ENCODE measurements at regions not wholly inside any gene's neighbourhood (a gene's known extent, or its start where the extent isn't known, plus 50 kb on each side); places are given as distances from the start of the nearest gene placed in this dataset.
A peak's percentile ranks its signal among the peaks of the same experiment; 100 is the strongest.

GRCh38 chr6:45722876-45723275, 292.8 kb downstream of the CLIC5 start:
- ATAC-seq (ENCODE audit: insufficient read depth, low read depth) (no peak), DNase-seq (no peak)
- TF ChIP-seq EZH2 (IDR thresholded peaks at IDR 0.05; ENCODE audit: borderline replicate concordance, low read depth, low read length, severe bottlenecking), result no peak
- TF ChIP-seq CTCF (IDR thresholded peaks at IDR 0.05; ENCODE audit: borderline replicate concordance, extremely low read depth, low read length, poor library complexity, severe bottlenecking), result no peak
- Histone ChIP-seq H3K27ac (ENCODE audit: low read length) (no peak overlapping the region), H3K36me3 (ENCODE audit: insufficient read depth, low read length) (no peaks in the 10 kb centered on the region), H2AFZ (ENCODE audit: low read depth, low read length) (no peak overlapping the region), H3K79me2 (ENCODE audit: insufficient read depth, low read length) (no peaks in the 10 kb centered on the region), H3K27me3 (ENCODE audit: insufficient read depth, low read length, poor library complexity) (no peaks in the 10 kb centered on the region), H3K4me2 (ENCODE audit: insufficient read depth, low read length) (no peak overlapping the region), H3K4me1 (ENCODE audit: insufficient read depth, low read length) (no peaks in the 10 kb centered on the region), H3K4me3 (ENCODE audit: low read depth in 1 of 2, low read length in 2 of 2) (no peak overlapping the region), H3K9ac (ENCODE audit: low read depth, low read length) (no peak overlapping the region), H3K9me3 (ENCODE audit: insufficient read depth, low read length, severe bottlenecking) (peaks cover 6% of the 10 kb centered on the region), H4K20me1 (ENCODE audit: insufficient read depth, low read length) (no peaks in the 10 kb centered on the region)

- Histone ChIP-seq H2AFZ (ENCODE audit: low read depth, low read length) (no peak overlapping the region), H3K36me3 (ENCODE audit: insufficient read depth, low read length) (no peaks in the 10 kb centered on the region), H3K27ac (ENCODE audit: low read length) (no peak overlapping the region), H3K4me3 (ENCODE audit: low read depth in 1 of 2, low read length in 2 of 2) (no peak overlapping the region), H4K20me1 (ENCODE audit: insufficient read depth, low read length) (no peaks in the 10 kb centered on the region), H3K9me3 (ENCODE audit: insufficient read depth, low read length, severe bottlenecking) (peaks cover 6% of the 10 kb centered on the region), H3K4me2 (ENCODE audit: insufficient read depth, low read length) (no peak overlapping the region), H3K4me1 (ENCODE audit: insufficient read depth, low read length) (no peaks in the 10 kb centered on the region), H3K27me3 (ENCODE audit: insufficient read depth, low read length, poor library complexity) (no peaks in the 10 kb centered on the region), H3K9ac (ENCODE audit: low read depth, low read length) (no peak overlapping the region), H3K79me2 (ENCODE audit: insufficient read depth, low read length) (no peaks in the 10 kb centered on the region)
- DNase-seq, result no peak
- no peak for TF ChIP-seq EZH2 (IDR thresholded peaks at IDR 0.05; ENCODE audit: borderline replicate concordance, low read depth, low read length, severe bottlenecking)
- TF ChIP-seq CTCF (IDR thresholded peaks at IDR 0.05; ENCODE audit: borderline replicate concordance, extremely low read depth, low read length, poor library complexity, severe bottlenecking), result peak; percentile 41
- no peak for ATAC-seq (ENCODE audit: insufficient read depth, low read depth)
Measured at GRCh38 chr6:45721665-45722064, 294.0 kb downstream of the CLIC5 start.

- Histone ChIP-seq H3K9ac (ENCODE audit: low read depth, low read length) (no peak overlapping the region), H3K27me3 (ENCODE audit: insufficient read depth, low read length, poor library complexity) (no peaks in the 10 kb centered on the region), H3K4me1 (ENCODE audit: insufficient read depth, low read length) (peaks cover 14% of the 10 kb centered on the region), H3K4me3 (ENCODE audit: low read depth in 1 of 2, low read length in 2 of 2) (no peak overlapping the region), H4K20me1 (ENCODE audit: insufficient read depth, low read length) (no peaks in the 10 kb centered on the region), H3K27ac (ENCODE audit: low read length) (no peak overlapping the region), H3K4me2 (ENCODE audit: insufficient read depth, low read length) (no peak overlapping the region), H2AFZ (ENCODE audit: low read depth, low read length) (no peak overlapping the region), H3K36me3 (ENCODE audit: insufficient read depth, low read length) (no peaks in the 10 kb centered on the region), H3K9me3 (ENCODE audit: insufficient read depth, low read length, severe bottlenecking) (peaks cover 6% of the 10 kb centered on the region), H3K79me2 (ENCODE audit: insufficient read depth, low read length) (no peaks in the 10 kb centered on the region)
- ATAC-seq (ENCODE audit: insufficient read depth, low read depth), result no peak
- no peak for DNase-seq
- TF ChIP-seq EZH2 (IDR thresholded peaks at IDR 0.05; ENCODE audit: borderline replicate concordance, low read depth, low read length, severe bottlenecking) (no peak), CTCF (IDR thresholded peaks at IDR 0.05; ENCODE audit: borderline replicate concordance, extremely low read depth, low read length, poor library complexity, severe bottlenecking) (no peak)
Measured at GRCh38 chr6:45718871-45719270, 296.8 kb downstream of the CLIC5 start.

GRCh38 chr6:45718131-45718530, 297.5 kb downstream of the CLIC5 start:
- peaks cover 4% of the 10 kb centered on the region for H3K9me3 ChIP-seq (ENCODE audit: insufficient read depth, low read length, severe bottlenecking)
- H4K20me1 ChIP-seq (ENCODE audit: insufficient read depth, low read length), result no peaks in the 10 kb centered on the region
- no peaks in the 10 kb centered on the region for H3K27me3 ChIP-seq (ENCODE audit: insufficient read depth, low read length, poor library complexity)
- peaks cover 14% of the 10 kb centered on the region for H3K4me1 ChIP-seq (ENCODE audit: insufficient read depth, low read length)
- ATAC-seq (ENCODE audit: insufficient read depth, low read depth) (no peak), DNase-seq (no peak)
- TF ChIP-seq EZH2 (IDR thresholded peaks at IDR 0.05; ENCODE audit: borderline replicate concordance, low read depth, low read length, severe bottlenecking) (no peak), CTCF (IDR thresholded peaks at IDR 0.05; ENCODE audit: borderline replicate concordance, extremely low read depth, low read length, poor library complexity, severe bottlenecking) (no peak)
- no peaks in the 10 kb centered on the region for H3K79me2 ChIP-seq (ENCODE audit: insufficient read depth, low read length)
- no peak overlapping the region for H3K27ac ChIP-seq (ENCODE audit: low read length)
- H3K4me2 ChIP-seq (ENCODE audit: insufficient read depth, low read length), result no peak overlapping the region
- no peak overlapping the region for H3K4me3 ChIP-seq (ENCODE audit: low read depth in 1 of 2, low read length in 2 of 2)
- H3K36me3 ChIP-seq (ENCODE audit: insufficient read depth, low read length), result no peaks in the 10 kb centered on the region
- no peak overlapping the region for H2AFZ ChIP-seq (ENCODE audit: low read depth, low read length)
- no peak overlapping the region for H3K9ac ChIP-seq (ENCODE audit: low read depth, low read length)
